ENCODE measurements at regions not wholly inside any gene's neighbourhood (a gene's known extent, or its start where the extent isn't known, plus 50 kb on each side); places are given as distances from the start of the nearest gene placed in this dataset.
"Not testable (repeated sequence)": the region's sequence is repeated elsewhere in the genome, so short reads cannot be mapped to it uniquely, and the experiment has no call there.

DNA sequence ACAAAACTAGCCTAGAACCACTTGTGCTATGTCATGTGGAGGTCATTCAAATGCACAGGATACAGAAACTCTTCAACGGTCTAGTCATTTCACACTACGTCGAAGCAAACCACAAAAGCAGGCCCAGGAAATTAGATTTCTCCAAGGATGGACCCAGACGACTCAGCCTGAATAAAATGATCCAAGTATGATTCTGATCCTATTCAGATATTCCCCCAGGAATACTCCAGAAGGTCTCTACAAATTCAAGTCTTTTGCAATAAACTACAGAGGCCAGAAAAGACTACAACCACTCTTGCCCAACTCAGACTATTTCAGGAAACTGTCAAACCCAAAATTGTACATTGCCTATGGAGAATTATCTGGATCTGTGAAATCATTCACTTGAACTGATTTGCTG, 422.5 kb downstream of the METTL4 start:
- DNase-seq (ENCODE audit: low read depth): no peak
- no peak overlapping the region for H3K4me3 ChIP-seq (ENCODE audit: low read length)
- TF ChIP-seq, protein P1, sequence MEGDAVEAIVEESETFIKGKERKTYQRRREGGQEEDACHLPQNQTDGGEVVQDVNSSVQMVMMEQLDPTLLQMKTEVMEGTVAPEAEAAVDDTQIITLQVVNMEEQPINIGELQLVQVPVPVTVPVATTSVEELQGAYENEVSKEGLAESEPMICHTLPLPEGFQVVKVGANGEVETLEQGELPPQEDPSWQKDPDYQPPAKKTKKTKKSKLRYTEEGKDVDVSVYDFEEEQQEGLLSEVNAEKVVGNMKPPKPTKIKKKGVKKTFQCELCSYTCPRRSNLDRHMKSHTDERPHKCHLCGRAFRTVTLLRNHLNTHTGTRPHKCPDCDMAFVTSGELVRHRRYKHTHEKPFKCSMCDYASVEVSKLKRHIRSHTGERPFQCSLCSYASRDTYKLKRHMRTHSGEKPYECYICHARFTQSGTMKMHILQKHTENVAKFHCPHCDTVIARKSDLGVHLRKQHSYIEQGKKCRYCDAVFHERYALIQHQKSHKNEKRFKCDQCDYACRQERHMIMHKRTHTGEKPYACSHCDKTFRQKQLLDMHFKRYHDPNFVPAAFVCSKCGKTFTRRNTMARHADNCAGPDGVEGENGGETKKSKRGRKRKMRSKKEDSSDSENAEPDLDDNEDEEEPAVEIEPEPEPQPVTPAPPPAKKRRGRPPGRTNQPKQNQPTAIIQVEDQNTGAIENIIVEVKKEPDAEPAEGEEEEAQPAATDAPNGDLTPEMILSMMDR (conservative IDR thresholded peaks at IDR 0.05; ENCODE audit: low read length): no peak

- DNase-seq (ENCODE audit: low read depth): no peak
- no peak overlapping the region for H3K4me3 ChIP-seq (ENCODE audit: low read length)
- TF ChIP-seq, protein P1 (conservative IDR thresholded peaks at IDR 0.05; ENCODE audit: low read length): no peak
Observed at GRCh38 chr18:2150566-2150965, 420.7 kb downstream of the METTL4 start.

DNA sequence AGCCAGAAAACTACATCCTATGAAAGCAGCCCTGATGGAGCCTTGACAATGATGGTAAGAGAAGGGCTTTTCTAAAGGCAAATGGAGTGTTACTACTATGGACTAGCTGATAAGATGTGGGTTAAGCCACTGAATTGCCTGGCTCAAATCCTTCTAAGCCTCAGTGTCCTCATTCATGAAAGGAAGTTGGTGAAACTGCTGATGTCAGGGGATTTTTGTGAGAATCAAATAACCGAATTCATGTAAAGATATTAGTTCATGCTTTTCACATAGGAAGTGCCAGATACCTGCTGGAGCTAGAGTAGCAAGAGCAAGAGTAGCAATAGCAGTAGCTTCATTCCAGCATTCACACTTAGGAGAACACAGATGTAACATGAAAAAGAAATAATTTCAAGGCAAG, 417.0 kb downstream of the METTL4 start:
- DNase-seq (ENCODE audit: low read depth): no peak
- TF ChIP-seq, protein P1 (conservative IDR thresholded peaks at IDR 0.05; ENCODE audit: low read length): no peak
- H3K4me3 ChIP-seq (ENCODE audit: low read length): no peak overlapping the region

DNA sequence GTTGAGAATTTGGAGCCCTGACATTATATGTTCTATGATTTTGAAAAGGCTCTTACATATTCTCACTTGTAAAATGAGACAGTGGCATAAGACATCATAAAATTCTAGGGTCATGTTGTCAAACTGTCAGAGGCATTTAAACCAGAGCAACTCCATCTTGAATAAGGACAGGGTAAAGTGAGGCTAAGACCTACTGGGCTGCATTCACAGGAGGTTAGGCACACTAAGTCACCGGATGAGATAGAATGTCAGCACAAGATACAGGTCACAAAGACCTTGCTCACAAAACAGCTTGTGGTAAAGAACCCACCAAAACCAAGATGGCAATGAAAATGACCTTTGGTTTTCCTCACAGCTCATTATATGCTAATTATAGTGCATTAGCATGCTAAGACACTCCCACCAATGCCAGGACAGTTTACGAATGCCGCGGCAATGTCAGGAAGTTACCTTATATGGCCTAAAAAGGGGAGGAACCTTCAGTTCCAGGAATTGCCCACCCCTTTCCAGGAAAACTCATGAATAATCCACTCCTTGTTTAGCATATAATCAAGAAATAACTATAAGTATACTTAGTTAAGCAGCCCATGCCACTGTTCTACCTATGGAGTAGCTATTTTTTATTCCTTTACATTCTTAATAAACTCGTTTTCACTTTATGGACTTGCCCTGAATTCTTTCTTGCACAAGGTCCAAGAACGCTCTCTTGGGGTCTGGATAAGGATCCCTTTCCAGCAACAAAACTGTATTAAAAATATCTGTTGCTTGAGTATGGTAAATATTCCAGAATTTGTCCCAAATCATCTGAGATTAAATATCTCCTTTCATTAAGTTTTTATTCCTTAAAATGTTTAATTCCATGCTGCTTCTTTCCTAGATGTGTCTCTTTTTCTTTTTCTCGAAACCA, 406.4 kb downstream of the METTL4 start:
- TF ChIP-seq, protein P1 (conservative IDR thresholded peaks at IDR 0.05; ENCODE audit: low read length): no peak
- no peak overlapping the region for H3K4me3 ChIP-seq (ENCODE audit: low read length)
- no peak for DNase-seq (ENCODE audit: low read depth)

GRCh38 chr18:2166876-2167275, 404.4 kb downstream of the METTL4 start:
- not testable (repeated sequence) for H3K4me3 ChIP-seq (ENCODE audit: low read length); DNase-seq (ENCODE audit: low read depth)

DNA sequence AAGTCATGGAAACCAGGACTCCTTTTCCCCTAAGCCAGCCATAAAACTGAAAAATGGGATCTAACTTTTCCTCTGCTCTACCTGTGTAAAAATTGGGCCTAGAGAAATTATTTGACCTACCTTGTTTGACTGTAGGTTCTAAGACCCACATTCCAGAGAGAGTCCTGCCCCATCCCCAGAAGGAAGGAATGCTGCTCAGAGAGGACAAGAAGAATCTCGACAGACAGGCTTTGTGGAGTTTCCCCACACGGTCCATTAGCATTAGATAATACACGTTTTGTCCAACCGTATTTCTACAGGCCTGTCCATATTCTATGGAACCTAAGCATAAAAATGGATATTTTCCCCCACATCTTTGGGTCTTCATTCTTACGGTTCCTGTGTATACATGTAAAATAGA, 403.3 kb downstream of the METTL4 start:
- no peak for DNase-seq (ENCODE audit: low read depth)
- TF ChIP-seq, protein P1 (conservative IDR thresholded peaks at IDR 0.05; ENCODE audit: low read length): no peak
- H3K4me3 ChIP-seq (ENCODE audit: low read length): no peak overlapping the region

GRCh38 chr18:2169656-2170055, 401.6 kb downstream of the METTL4 start:
- TF ChIP-seq, protein P1 (conservative IDR thresholded peaks at IDR 0.05; ENCODE audit: low read length): no peak
- H3K4me3 ChIP-seq (ENCODE audit: low read length): no peak overlapping the region
- no peak for DNase-seq (ENCODE audit: low read depth)

Data from AG10803 (cell line).